ENCODE measurements at regions not wholly inside any gene's neighbourhood (a gene's known extent, or its start where the extent isn't known, plus 50 kb on each side); places are given as distances from the start of the nearest gene placed in this dataset.
"Not testable (repeated sequence)": the region's sequence is repeated elsewhere in the genome, so short reads cannot be mapped to it uniquely, and the experiment has no call there.

GRCh38 chr6:79369026-79369425, 134.5 kb upstream of the HMGN3 start (continued):
- TF ChIP-seq CREB5 (CRISPR knock-in tag; IDR thresholded peaks at IDR 0.05; ENCODE audit: low read depth) (no peak), OSR1 (CRISPR knock-in tag; IDR thresholded peaks at IDR 0.05) (no peak), ZNF565 (CRISPR knock-in tag; conservative IDR thresholded peaks at IDR 0.05; ENCODE audit: low read depth) (no peak), GLIS3 (CRISPR knock-in tag; IDR thresholded peaks at IDR 0.05) (no peak), PPARA (CRISPR knock-in tag; IDR thresholded peaks at IDR 0.05; ENCODE audit: borderline replicate concordance) (no peak)

DNA sequence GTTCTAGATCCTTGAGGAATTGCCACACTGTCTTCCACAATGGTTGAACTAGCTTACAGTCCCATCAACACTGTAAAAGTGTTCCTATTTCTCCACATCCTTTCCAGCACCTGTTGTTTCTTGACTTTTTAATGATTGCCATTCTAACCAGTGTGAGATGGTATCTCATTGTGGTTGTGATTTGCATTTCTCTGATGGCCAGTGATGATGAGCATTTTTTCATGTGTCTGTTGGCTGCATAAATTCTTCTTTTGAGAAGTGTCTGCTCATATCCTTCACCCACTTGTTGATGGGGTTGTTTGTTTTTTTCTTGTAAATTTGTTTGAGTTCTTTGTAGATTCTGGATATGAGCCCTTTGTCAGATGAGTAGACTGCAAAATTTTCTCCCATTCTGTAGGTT, 129.0 kb upstream of the HMGN3 start:
- not testable (repeated sequence) for ATAC-seq

- not testable (repeated sequence) for ATAC-seq
Observed at GRCh38 chr6:79361074-79361473, 126.6 kb upstream of the HMGN3 start.

DNA sequence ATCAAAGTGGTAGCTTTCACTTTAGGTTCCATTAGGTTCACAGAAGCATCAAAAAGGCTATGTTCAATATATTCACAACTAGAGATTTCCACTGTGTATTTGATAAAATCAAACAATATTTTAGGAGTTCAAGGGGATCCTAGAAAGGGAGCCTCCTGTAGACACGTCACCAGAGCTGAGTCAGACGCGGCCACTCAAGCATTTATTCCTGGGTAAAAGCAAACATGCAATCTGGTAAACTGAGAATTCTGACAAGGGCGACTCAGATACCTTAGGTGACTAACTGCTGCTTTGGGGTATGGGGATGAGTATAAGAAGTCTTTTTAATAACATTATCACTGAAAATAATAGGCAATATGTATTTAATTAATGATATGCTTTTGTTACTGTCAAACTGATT, 118.7 kb upstream of the HMGN3 start:
- no peak for TF ChIP-seq CREB5 (CRISPR knock-in tag; IDR thresholded peaks at IDR 0.05; ENCODE audit: low read depth)
- TF ChIP-seq CSRNP3 (CRISPR knock-in tag; IDR thresholded peaks at IDR 0.05): no peak
- no peak for TF ChIP-seq ZFP30 (CRISPR knock-in tag; IDR thresholded peaks at IDR 0.05)
- TF ChIP-seq ESRRG (CRISPR knock-in tag; IDR thresholded peaks at IDR 0.05): no peak
- no peak for TF ChIP-seq TOX (CRISPR knock-in tag; IDR thresholded peaks at IDR 0.05; ENCODE audit: borderline replicate concordance)
- no peak for TF ChIP-seq CSDC2 (CRISPR knock-in tag; IDR thresholded peaks at IDR 0.05)
- no peak for TF ChIP-seq ZNF565 (CRISPR knock-in tag; conservative IDR thresholded peaks at IDR 0.05; ENCODE audit: low read depth)
- TF ChIP-seq TSHZ2 (CRISPR knock-in tag; IDR thresholded peaks at IDR 0.05): no peak
- TF ChIP-seq ZFP3 (CRISPR knock-in tag; IDR thresholded peaks at IDR 0.05): no peak
- TF ChIP-seq ZNF8 (CRISPR knock-in tag; IDR thresholded peaks at IDR 0.05): no peak
- TF ChIP-seq, protein P1, sequence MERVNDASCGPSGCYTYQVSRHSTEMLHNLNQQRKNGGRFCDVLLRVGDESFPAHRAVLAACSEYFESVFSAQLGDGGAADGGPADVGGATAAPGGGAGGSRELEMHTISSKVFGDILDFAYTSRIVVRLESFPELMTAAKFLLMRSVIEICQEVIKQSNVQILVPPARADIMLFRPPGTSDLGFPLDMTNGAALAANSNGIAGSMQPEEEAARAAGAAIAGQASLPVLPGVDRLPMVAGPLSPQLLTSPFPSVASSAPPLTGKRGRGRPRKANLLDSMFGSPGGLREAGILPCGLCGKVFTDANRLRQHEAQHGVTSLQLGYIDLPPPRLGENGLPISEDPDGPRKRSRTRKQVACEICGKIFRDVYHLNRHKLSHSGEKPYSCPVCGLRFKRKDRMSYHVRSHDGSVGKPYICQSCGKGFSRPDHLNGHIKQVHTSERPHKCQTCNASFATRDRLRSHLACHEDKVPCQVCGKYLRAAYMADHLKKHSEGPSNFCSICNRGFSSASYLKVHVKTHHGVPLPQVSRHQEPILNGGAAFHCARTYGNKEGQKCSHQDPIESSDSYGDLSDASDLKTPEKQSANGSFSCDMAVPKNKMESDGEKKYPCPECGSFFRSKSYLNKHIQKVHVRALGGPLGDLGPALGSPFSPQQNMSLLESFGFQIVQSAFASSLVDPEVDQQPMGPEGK (CRISPR knock-in tag; IDR thresholded peaks at IDR 0.05; ENCODE audit: borderline replicate concordance): no peak
- no peak for TF ChIP-seq BACH2 (CRISPR knock-in tag; IDR thresholded peaks at IDR 0.05; ENCODE audit: borderline replicate concordance)
- TF ChIP-seq ARNTL (CRISPR knock-in tag; IDR thresholded peaks at IDR 0.05; ENCODE audit: borderline replicate concordance, low read depth): no peak
- TF ChIP-seq GLIS3 (CRISPR knock-in tag; IDR thresholded peaks at IDR 0.05): no peak
- TF ChIP-seq OSR1 (CRISPR knock-in tag; IDR thresholded peaks at IDR 0.05): no peak
- no peak for TF ChIP-seq ZC3H10 (CRISPR knock-in tag; IDR thresholded peaks at IDR 0.05)
- ATAC-seq: no peak

- no peak for ATAC-seq
Observed at GRCh38 chr6:79338493-79338892, 104.0 kb upstream of the HMGN3 start.

More at GRCh38 chr6:79338493-79338892, 104.0 kb upstream of the HMGN3 start:
- TF ChIP-seq CSDC2 (CRISPR knock-in tag; IDR thresholded peaks at IDR 0.05): no peak
- no peak for TF ChIP-seq ARNTL (CRISPR knock-in tag; IDR thresholded peaks at IDR 0.05; ENCODE audit: borderline replicate concordance, low read depth)
- no peak for TF ChIP-seq TCF4 (CRISPR knock-in tag; IDR thresholded peaks at IDR 0.05; ENCODE audit: borderline replicate concordance)
- TF ChIP-seq CREB5 (CRISPR knock-in tag; IDR thresholded peaks at IDR 0.05; ENCODE audit: low read depth): no peak
- no peak for TF ChIP-seq ZFP3 (CRISPR knock-in tag; IDR thresholded peaks at IDR 0.05)
- no peak for TF ChIP-seq ESRRG (CRISPR knock-in tag; IDR thresholded peaks at IDR 0.05)
- TF ChIP-seq PPARA (CRISPR knock-in tag; IDR thresholded peaks at IDR 0.05; ENCODE audit: borderline replicate concordance): no peak
- no peak for TF ChIP-seq TSHZ2 (CRISPR knock-in tag; IDR thresholded peaks at IDR 0.05)
